ENCODE measurements at regions not wholly inside any gene's neighbourhood (a gene's known extent, or its start where the extent isn't known, plus 50 kb on each side); places are given as distances from the start of the nearest gene placed in this dataset.

- H3K9ac ChIP-seq, result no peak overlapping the region
- H3K4me2 ChIP-seq (ENCODE audit: low read length), result no peak overlapping the region
- H3K9me3 ChIP-seq (ENCODE audit: control insufficient read depth, low read length), result no peaks in the 10 kb centered on the region
- no peak for TF ChIP-seq CTCF (IDR thresholded peaks at IDR 0.05)
- no peaks in the 10 kb centered on the region for H3K27me3 ChIP-seq (ENCODE audit: control insufficient read depth, insufficient read depth, low read length)
- H3K4me1 ChIP-seq, result peaks cover 3% of the 10 kb centered on the region
- H3K79me2 ChIP-seq, result no peaks in the 10 kb centered on the region
- no peak overlapping the region for H2AFZ ChIP-seq
- no peak overlapping the region for H3K27ac ChIP-seq
- no peaks in the 10 kb centered on the region for H3K36me3 ChIP-seq (ENCODE audit: control insufficient read depth, insufficient read depth, low read length)
- no peak overlapping the region for H3K4me3 ChIP-seq (ENCODE audit: low read depth, low read length)
These were observed 108.0 kb upstream of the KIF26B start for GRCh38 chr1:245046769-245047168.

GRCh38 chr1:245046315-245046714 is 108.5 kb upstream of the KIF26B start:
- Histone ChIP-seq H3K9ac (no peak overlapping the region), H3K9me3 (ENCODE audit: control insufficient read depth, low read length) (no peaks in the 10 kb centered on the region), H2AFZ (no peak overlapping the region), H3K4me1 (peaks cover 3% of the 10 kb centered on the region), H3K27ac (no peak overlapping the region), H3K4me3 (ENCODE audit: low read depth, low read length) (no peak overlapping the region), H3K27me3 (ENCODE audit: control insufficient read depth, insufficient read depth, low read length) (no peaks in the 10 kb centered on the region), H3K4me2 (ENCODE audit: low read length) (no peak overlapping the region), H3K36me3 (ENCODE audit: control insufficient read depth, insufficient read depth, low read length) (no peaks in the 10 kb centered on the region), H3K79me2 (no peaks in the 10 kb centered on the region)
- TF ChIP-seq CTCF (IDR thresholded peaks at IDR 0.05), result no peak

- Histone ChIP-seq H3K27me3 (ENCODE audit: control insufficient read depth, insufficient read depth, low read length) (no peaks in the 10 kb centered on the region), H3K4me2 (ENCODE audit: low read length) (no peak overlapping the region), H3K9ac (no peak overlapping the region), H3K27ac (no peak overlapping the region), H3K36me3 (ENCODE audit: control insufficient read depth, insufficient read depth, low read length) (no peaks in the 10 kb centered on the region), H3K79me2 (no peaks in the 10 kb centered on the region), H3K9me3 (ENCODE audit: control insufficient read depth, low read length) (no peaks in the 10 kb centered on the region), H3K4me3 (ENCODE audit: low read depth, low read length) (no peak overlapping the region), H3K4me1 (peaks cover 3% of the 10 kb centered on the region), H2AFZ (no peak overlapping the region)
- no peak for TF ChIP-seq CTCF (IDR thresholded peaks at IDR 0.05)
These were observed 109.5 kb upstream of the KIF26B start for GRCh38 chr1:245045087-245045881.

GRCh38 chr1:245043611-245043940 is 111.2 kb upstream of the KIF26B start:
- H3K4me2 ChIP-seq (ENCODE audit: low read length), result no peak overlapping the region

More at GRCh38 chr1:245043611-245043940, 111.2 kb upstream of the KIF26B start:
- Histone ChIP-seq H3K27ac (no peak overlapping the region), H3K36me3 (ENCODE audit: control insufficient read depth, insufficient read depth, low read length) (no peaks in the 10 kb centered on the region), H3K4me3 (ENCODE audit: low read depth, low read length) (no peak overlapping the region), H3K9me3 (ENCODE audit: control insufficient read depth, low read length) (no peaks in the 10 kb centered on the region), H3K9ac (no peak overlapping the region), H3K79me2 (no peaks in the 10 kb centered on the region), H3K4me1 (peaks cover 3% of the 10 kb centered on the region), H2AFZ (no peak overlapping the region), H3K27me3 (ENCODE audit: control insufficient read depth, insufficient read depth, low read length) (no peaks in the 10 kb centered on the region)
- no peak for TF ChIP-seq CTCF (IDR thresholded peaks at IDR 0.05)

Data from parathyroid adenoma (tissue), 2 donors.